Heart right ventricle (tissue), 16 donors: ENCODE measurements at regions not wholly inside any gene's neighbourhood (a gene's known extent, or its start where the extent isn't known, plus 50 kb on each side); places are given as distances from the start of the nearest gene placed in this dataset.

Experiments used
- ATAC-seq, 8 donors: fragments of 200-7000 bp; cut with Tn5 transposase; one replicate each; pipeline ENCODE4 v1.9.1; 2020; ENCODE audit warnings: mild to moderate bottlenecking in 8 of 8, moderate library complexity in 8 of 8, moderate number of reproducible peaks in 1 of 8
- DNase-seq, 2 donors: peaks; one replicate each; pipeline ENCODE4 v3.0.0-alpha.2; 2020
- H3K27ac ChIP-seq, 10 donors: fragments of 200-600 bp; sonication (generic) in 2 of 10; one replicate each; pipeline versions ENCODE4 v1.5.0 to v1.8.0; 2020 to 2022; ENCODE audit warnings: mild to moderate bottlenecking in 3 of 10
- H3K27me3 ChIP-seq, 7 donors: fragments of 200-600 bp; one replicate each; pipeline ENCODE4 v1.8.0; 2021 to 2022; ENCODE audit warnings: mild to moderate bottlenecking in 2 of 7
- H3K36me3 ChIP-seq, 9 donors: fragments of 200-600 bp; sonication (generic) in 1 of 9; one replicate each; pipeline versions ENCODE4 v1.5.0 to v1.8.0; 2020 to 2022; ENCODE audit warnings: mild to moderate bottlenecking in 2 of 9
- H3K4me1 ChIP-seq, 9 donors: fragments of 200-600 bp; sonication (generic) in 1 of 9; one replicate each; pipeline versions ENCODE4 v1.5.0 to v1.8.0; 2020 to 2022; ENCODE audit warnings: mild to moderate bottlenecking in 4 of 9
- H3K4me3 ChIP-seq, 10 donors: fragments of 200-600 bp; sonication (generic) in 2 of 10; one replicate each; pipeline versions ENCODE4 v1.5.0 to v1.8.0; 2020 to 2022; ENCODE audit warnings: mild to moderate bottlenecking in 7 of 10, moderate library complexity in 2 of 10
- H3K9me3 ChIP-seq, 11 donors: fragments of 200-600 bp in 10 of 11; sonication (generic) in 2 of 11; one replicate each; pipeline versions ENCODE4 v1.5.0 to v1.8.0; 2013 to 2022; ENCODE audit warnings: mild to moderate bottlenecking in 2 of 11, control low read depth in 1 of 11, moderate library complexity in 1 of 11
- WGBS, 2 donors: extraction: QIAGEN DNeasy Blood & Tissue Kit; methylation state at CpG; one replicate each; pipeline ENCODE4 v1.1.7; 2013; ENCODE audit warnings: inconsistent platforms in 1 of 2; 5-methylcytosine and 5-hydroxymethylcytosine counted together
- intact Hi-C, 10 donors: fragments of 100-400 bp; cut with DNase I; formaldehyde crosslinking; loops; one replicate each; pipeline versions ENCODE4 v1.11.1 to v1.14.2; 2022
- TF ChIP-seq, protein P1 (sequence below), 9 donors: fragments of 200-600 bp; sonication (generic) in 2 of 9; IDR thresholded peaks; one replicate each; pipeline versions ENCODE4 v1.5.0 to v1.8.0; 2021 to 2022; ENCODE audit warnings: antibody characterized with exemption in 9 of 9, mild to moderate bottlenecking in 5 of 9, moderate library complexity in 1 of 9
- donor health status: Arrhythmogenic right ventricular cardiomyopathy.
- donor health status: ischemic (EF 13 %, LVEDD 7.1; RV severe dilation, severe dysfunction).
- donor health status: healthy with polysubstance abuse.
- donor health status: DM: no; HTN: yes; CAD: no.
- donor health status: DM: no; HTN: no; CAD: no.
- donor health status: ischemic (EF 25% LVEDD 6.9; RV normal size, moderate dysfunction).
- donor health status: ischemic (EF 25% LVEDD 5.7; RV mildly dilated, moderate dysfunction).
- donor health status: healthy.
- donor health status: DM: yes; HTN: yes; CAD: no.
- donor health status: Ischemic cardiomyopathy.
- donor health status: ischemic (EF 35%, LVEDD 5.7; RV mildly dilated, moderate dysfunction).
- donor health status: nonischemic (EF 11% LVEDD 7.7; RV severe dilation, severe dysfunction).
- donor health status: DM: yes; HTN: yes; CAD: no.
- donor health status: PGD.
- donor health status: ischemic (EF 29% LVEDD 5.4; RV normal size, mild dysfunction).
- donor health status: nonischemic (EF 23%, LVEDD 6.1; RV moderate dilation, normal function).

- no peak for ATAC-seq
- intact Hi-C loops: no loop called here
Observed at GRCh38 chr13:73433890-73434289, 375.1 kb downstream of the KLF5 start.

GRCh38 chr13:73433458-73433857 lies 374.7 kb downstream of the KLF5 start:
- WGBS, 2 donors: 81% methylated on average over 1 of the region's 1 CpG

More at GRCh38 chr13:73433890-73434289, 375.1 kb downstream of the KLF5 start:
- H3K9me3 ChIP-seq: peaks cover 0 to 31% (median 3%) of the 10 kb centered on the region in 11 donors
- H3K27me3 ChIP-seq: no peaks in the 10 kb centered on the region
- H3K36me3 ChIP-seq: no peaks in the 10 kb centered on the region
- 85 to 93% methylated on average over 2 of the region's 2 CpGs for WGBS, 2 donors
- no peaks in the 10 kb centered on the region for H3K4me1 ChIP-seq
- no peak overlapping the region for H3K4me3 ChIP-seq
- no peak overlapping the region for H3K27ac ChIP-seq
- no peak for DNase-seq
- TF ChIP-seq, protein P1, sequence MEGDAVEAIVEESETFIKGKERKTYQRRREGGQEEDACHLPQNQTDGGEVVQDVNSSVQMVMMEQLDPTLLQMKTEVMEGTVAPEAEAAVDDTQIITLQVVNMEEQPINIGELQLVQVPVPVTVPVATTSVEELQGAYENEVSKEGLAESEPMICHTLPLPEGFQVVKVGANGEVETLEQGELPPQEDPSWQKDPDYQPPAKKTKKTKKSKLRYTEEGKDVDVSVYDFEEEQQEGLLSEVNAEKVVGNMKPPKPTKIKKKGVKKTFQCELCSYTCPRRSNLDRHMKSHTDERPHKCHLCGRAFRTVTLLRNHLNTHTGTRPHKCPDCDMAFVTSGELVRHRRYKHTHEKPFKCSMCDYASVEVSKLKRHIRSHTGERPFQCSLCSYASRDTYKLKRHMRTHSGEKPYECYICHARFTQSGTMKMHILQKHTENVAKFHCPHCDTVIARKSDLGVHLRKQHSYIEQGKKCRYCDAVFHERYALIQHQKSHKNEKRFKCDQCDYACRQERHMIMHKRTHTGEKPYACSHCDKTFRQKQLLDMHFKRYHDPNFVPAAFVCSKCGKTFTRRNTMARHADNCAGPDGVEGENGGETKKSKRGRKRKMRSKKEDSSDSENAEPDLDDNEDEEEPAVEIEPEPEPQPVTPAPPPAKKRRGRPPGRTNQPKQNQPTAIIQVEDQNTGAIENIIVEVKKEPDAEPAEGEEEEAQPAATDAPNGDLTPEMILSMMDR (IDR thresholded peaks at IDR 0.05): no peak

DNA sequence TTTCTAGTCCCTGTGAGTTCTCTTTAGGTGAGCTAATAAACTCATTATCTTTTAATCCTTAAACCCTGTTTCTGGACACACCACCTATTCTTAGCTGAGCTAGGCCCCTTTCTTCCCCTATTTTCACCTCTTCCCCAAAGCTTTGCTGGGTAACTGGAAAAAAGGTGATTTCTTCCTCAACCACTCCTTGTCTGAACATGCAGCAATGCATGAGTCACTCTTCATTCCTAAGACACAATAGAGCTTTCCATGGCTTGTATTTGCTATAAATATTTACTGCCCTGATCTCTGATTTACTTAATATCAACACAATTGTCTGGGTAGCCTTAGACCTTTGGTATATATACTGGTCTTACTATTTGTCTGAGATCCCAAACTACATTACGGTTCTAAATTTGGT lies 370.9 kb downstream of the KLF5 start:
- TF ChIP-seq, protein P1 (IDR thresholded peaks at IDR 0.05): no peak
- ATAC-seq: no peak
- Histone ChIP-seq H3K27me3 (no peaks in the 10 kb centered on the region), H3K4me3 (no peak overlapping the region), H3K36me3 (no peaks in the 10 kb centered on the region), H3K9me3 (no peaks in the 10 kb centered on the region), H3K27ac (no peak overlapping the region), H3K4me1 (no peaks in the 10 kb centered on the region)
- DNase-seq: no peak
- intact Hi-C loops: no loop called here
- 94 to 96% methylated on average over 1 of the region's 1 CpG for WGBS, 2 donors

More at GRCh38 chr13:73433458-73433857, 374.7 kb downstream of the KLF5 start:
- Histone ChIP-seq H3K27me3 (no peaks in the 10 kb centered on the region), H3K4me3 (no peak overlapping the region), H3K4me1 (no peaks in the 10 kb centered on the region), H3K9me3 (peaks cover 0 to 27% (median 3%) of the 10 kb centered on the region in 11 donors), H3K36me3 (no peaks in the 10 kb centered on the region), H3K27ac (no peak overlapping the region)
- ATAC-seq (no peak), DNase-seq (no peak)
- intact Hi-C loops: no loop called here
- TF ChIP-seq, protein P1 (IDR thresholded peaks at IDR 0.05): no peak

- Histone ChIP-seq H3K36me3 (no peaks in the 10 kb centered on the region), H3K9me3 (no peaks in the 10 kb centered on the region), H3K4me3 (no peak overlapping the region), H3K27ac (no peak overlapping the region), H3K27me3 (no peaks in the 10 kb centered on the region), H3K4me1 (no peaks in the 10 kb centered on the region)
- DNase-seq: no peak
- ATAC-seq: no peak
- TF ChIP-seq, protein P1 (IDR thresholded peaks at IDR 0.05): no peak
- 81 to 89% methylated on average over 1 of the region's 1 CpG for WGBS, 2 donors
- intact Hi-C loops: no loop called here
Observed at GRCh38 chr13:73428706-73429105, 369.9 kb downstream of the KLF5 start.
